ENCODE measurements at regions not wholly inside any gene's neighbourhood (a gene's known extent, or its start where the extent isn't known, plus 50 kb on each side); places are given as distances from the start of the nearest gene placed in this dataset.
"Not testable (repeated sequence)": the region's sequence is repeated elsewhere in the genome, so short reads cannot be mapped to it uniquely, and the experiment has no call there.

DNA sequence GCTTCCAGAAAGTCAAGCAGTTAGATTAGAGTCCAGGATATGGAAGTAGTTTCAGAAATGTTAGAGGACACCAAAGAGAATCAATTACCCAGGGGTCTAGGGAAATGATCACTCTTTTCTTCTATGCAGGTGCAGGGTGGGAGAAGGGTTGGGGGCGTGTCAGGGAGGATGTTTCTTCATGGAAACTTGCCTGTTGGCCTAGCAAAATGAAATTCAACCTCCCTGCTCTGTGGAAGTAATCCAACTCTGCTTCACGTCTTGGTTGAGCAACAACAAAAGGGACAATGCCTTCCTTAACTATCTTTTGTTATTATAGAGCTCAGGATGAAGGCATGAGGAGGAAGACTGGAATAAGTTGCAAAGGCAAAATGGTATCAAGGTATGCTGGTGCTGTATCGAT lies 210.8 kb upstream of the ETAA1 start:
- Histone ChIP-seq H3K27ac (no peak overlapping the region), H3K4me3 (no peak overlapping the region)
- TF ChIP-seq, protein P1, sequence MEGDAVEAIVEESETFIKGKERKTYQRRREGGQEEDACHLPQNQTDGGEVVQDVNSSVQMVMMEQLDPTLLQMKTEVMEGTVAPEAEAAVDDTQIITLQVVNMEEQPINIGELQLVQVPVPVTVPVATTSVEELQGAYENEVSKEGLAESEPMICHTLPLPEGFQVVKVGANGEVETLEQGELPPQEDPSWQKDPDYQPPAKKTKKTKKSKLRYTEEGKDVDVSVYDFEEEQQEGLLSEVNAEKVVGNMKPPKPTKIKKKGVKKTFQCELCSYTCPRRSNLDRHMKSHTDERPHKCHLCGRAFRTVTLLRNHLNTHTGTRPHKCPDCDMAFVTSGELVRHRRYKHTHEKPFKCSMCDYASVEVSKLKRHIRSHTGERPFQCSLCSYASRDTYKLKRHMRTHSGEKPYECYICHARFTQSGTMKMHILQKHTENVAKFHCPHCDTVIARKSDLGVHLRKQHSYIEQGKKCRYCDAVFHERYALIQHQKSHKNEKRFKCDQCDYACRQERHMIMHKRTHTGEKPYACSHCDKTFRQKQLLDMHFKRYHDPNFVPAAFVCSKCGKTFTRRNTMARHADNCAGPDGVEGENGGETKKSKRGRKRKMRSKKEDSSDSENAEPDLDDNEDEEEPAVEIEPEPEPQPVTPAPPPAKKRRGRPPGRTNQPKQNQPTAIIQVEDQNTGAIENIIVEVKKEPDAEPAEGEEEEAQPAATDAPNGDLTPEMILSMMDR (IDR thresholded peaks at IDR 0.05) = no peak
- DNase-seq (ENCODE audit: low spot score) = no peak

GRCh38 chr2:67186871-67187270 lies 210.3 kb upstream of the ETAA1 start:
- TF ChIP-seq, protein P1 (IDR thresholded peaks at IDR 0.05) = no peak
- no peak for DNase-seq (ENCODE audit: low spot score)
- H3K4me3 ChIP-seq = no peak overlapping the region
- no peak overlapping the region for H3K27ac ChIP-seq

DNA sequence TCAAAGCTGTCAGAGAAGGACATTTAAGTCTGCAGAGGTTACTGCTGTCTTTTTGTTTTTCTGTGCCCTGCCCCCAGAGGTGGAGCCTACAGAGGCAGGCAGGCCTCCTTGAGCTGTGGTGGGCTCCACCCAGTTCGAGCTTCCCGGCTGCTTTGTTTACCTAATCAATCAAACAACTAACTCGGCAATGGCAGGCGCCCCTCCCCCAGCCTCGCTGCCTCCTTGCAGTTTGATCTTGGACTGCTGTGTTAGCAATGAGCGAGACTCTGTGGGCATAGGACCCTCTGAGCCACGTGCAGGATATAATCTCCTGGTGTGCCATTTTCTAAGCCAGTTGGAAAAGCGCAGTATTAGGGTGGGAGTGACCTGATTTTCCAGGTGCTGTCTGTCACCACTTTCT lies 201.8 kb upstream of the ETAA1 start:
- H3K4me3 ChIP-seq; H3K27ac ChIP-seq; DNase-seq (ENCODE audit: low spot score): not testable (repeated sequence)

GRCh38 chr2:67201521-67201920 lies 195.6 kb upstream of the ETAA1 start:
- TF ChIP-seq, protein P1 (IDR thresholded peaks at IDR 0.05) = no peak
- no peak overlapping the region for H3K4me3 ChIP-seq
- no peak overlapping the region for H3K27ac ChIP-seq
- no peak for DNase-seq (ENCODE audit: low spot score)

DNA sequence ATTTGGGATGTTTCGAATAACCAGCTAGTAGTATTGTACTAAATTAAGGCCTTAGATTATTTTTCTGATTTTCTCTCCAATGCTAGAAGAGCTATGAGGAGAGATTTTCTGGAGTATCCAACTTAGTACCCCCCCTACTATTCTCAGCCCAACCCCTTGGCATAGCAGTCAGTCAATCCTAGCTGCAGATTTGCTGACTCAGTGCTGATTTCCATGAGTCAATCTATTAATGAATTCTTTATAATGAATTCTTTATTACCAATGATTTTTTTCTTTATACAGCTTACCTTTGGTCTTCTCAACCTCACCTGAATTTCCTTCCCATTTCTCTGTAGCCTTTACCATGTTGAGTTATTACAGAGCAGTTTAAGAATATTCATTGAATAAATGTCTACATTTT lies 192.8 kb upstream of the ETAA1 start:
- TF ChIP-seq, protein P1 (IDR thresholded peaks at IDR 0.05) = no peak
- H3K4me3 ChIP-seq = no peak overlapping the region
- no peak overlapping the region for H3K27ac ChIP-seq
- no peak for DNase-seq (ENCODE audit: low spot score)

- no peak for DNase-seq (ENCODE audit: low spot score)
- TF ChIP-seq, protein P1 (IDR thresholded peaks at IDR 0.05) = no peak
These were observed 188.1 kb upstream of the ETAA1 start for GRCh38 chr2:67208887-67209500.

DNA sequence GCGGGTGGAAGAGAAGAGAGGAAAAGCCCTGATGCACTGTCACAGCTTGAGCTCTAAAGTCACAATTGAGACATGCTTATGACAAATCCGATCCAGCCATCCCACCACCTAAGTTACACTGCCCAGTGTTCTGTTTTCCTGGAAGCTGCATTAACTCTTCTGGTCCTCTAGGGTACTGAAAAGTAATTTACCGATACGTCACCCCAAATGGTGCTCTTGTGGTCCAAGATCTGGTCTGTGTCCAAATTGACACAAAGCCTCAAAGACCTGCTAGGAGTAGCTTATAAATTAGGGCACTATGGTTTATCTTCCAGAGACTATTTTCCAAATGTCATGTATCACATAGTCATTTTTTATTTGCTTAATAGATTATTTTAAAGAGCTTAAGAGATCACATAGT lies 186.7 kb upstream of the ETAA1 start:
- TF ChIP-seq, protein P1 (IDR thresholded peaks at IDR 0.05) = no peak
- DNase-seq (ENCODE audit: low spot score) = no peak
- Histone ChIP-seq H3K4me3 (no peak overlapping the region), H3K27ac (no peak overlapping the region)

More at GRCh38 chr2:67208887-67209500, 188.1 kb upstream of the ETAA1 start:
- Histone ChIP-seq H3K27ac (no peak overlapping the region), H3K4me3 (no peak overlapping the region)

Data from coronary artery (tissue), 2 donors.